GM23248 (cell line): ENCODE measurements at regions not wholly inside any gene's neighbourhood (a gene's known extent, or its start where the extent isn't known, plus 50 kb on each side); places are given as distances from the start of the nearest gene placed in this dataset.
A peak's percentile ranks its signal among the peaks of the same experiment; 100 is the strongest.

Experiments
- DNase-seq: peaks from one replicate; pipeline ENCODE4 v3.0.0-alpha.2; 2015
- H2AFZ ChIP-seq: fragments of 200-600 bp; sonication (generic); 2 replicates; pipeline ENCODE4 v1.6.1; 2016; ENCODE audit warnings: antibody characterized with exemption
- H3F3A ChIP-seq: fragments of 200-600 bp; sonication (generic); 2 replicates; pipeline ENCODE4 v1.6.1; 2016; ENCODE audit warnings: mild to moderate bottlenecking, antibody characterized with exemption, mixed run types; ENCODE audit not compliant: insufficient read depth
- H3K27ac ChIP-seq: fragments of 200-600 bp; sonication (generic); 2 replicates; pipeline ENCODE4 v1.5.1; 2016; ENCODE audit warnings: mild to moderate bottlenecking
- H3K27me3 ChIP-seq: fragments of 200-600 bp; sonication (generic); replicated peaks from 2 replicates; pipeline ENCODE4 v1.6.1; 2016; ENCODE audit warnings: mild to moderate bottlenecking; ENCODE audit not compliant: insufficient read depth
- H3K36me3 ChIP-seq: fragments of 200-600 bp; sonication (generic); 2 replicates; pipeline ENCODE4 v1.6.1; 2016; ENCODE audit warnings: low read depth, mild to moderate bottlenecking
- H3K4me1 ChIP-seq: fragments of 200-600 bp; sonication (generic); 2 replicates; pipeline ENCODE4 v1.6.1; 2016; ENCODE audit warnings: mild to moderate bottlenecking; ENCODE audit not compliant: insufficient read depth
- H3K4me2 ChIP-seq: fragments of 200-600 bp; sonication (generic); one replicate; pipeline ENCODE4 v1.6.1; 2016; ENCODE audit warnings: mild to moderate bottlenecking; ENCODE audit not compliant: unreplicated experiment
- H3K4me3 ChIP-seq: fragments of 200-600 bp; sonication (generic); 2 replicates; pipeline ENCODE4 v1.5.1; 2016; ENCODE audit warnings: mild to moderate bottlenecking
- H3K79me2 ChIP-seq: fragments of 200-600 bp; sonication (generic); 2 replicates; pipeline ENCODE4 v1.6.1; 2016; ENCODE audit warnings: mild to moderate bottlenecking; ENCODE audit not compliant: insufficient read depth
- H3K9ac ChIP-seq: fragments of 200-600 bp; sonication (generic); 2 replicates; pipeline ENCODE4 v1.6.1; 2016; ENCODE audit warnings: mild to moderate bottlenecking
- H3K9me2 ChIP-seq: fragments of 200-600 bp; sonication (generic); 2 replicates; pipeline ENCODE4 v1.6.1; 2016; ENCODE audit warnings: mixed run types, mild to moderate bottlenecking, moderate library complexity; ENCODE audit not compliant: insufficient read depth
- H3K9me3 ChIP-seq: fragments of 200-600 bp; sonication (generic); one replicate; pipeline ENCODE4 v1.6.1; 2017; ENCODE audit warnings: low read depth
- H4K20me1 ChIP-seq: fragments of 200-600 bp; sonication (generic); 2 replicates; pipeline ENCODE4 v1.6.0; 2016; ENCODE audit not compliant: insufficient read depth
- EZH2 ChIP-seq: fragments of 200-600 bp; sonication (generic); IDR thresholded peaks from 2 replicates; pipeline ENCODE4 v1.6.1; 2018; ENCODE audit warnings: antibody characterized with exemption, mild to moderate bottlenecking; ENCODE audit not compliant: insufficient read depth, poor library complexity, severe bottlenecking
- EZH2phosphoT487 ChIP-seq: fragments of 200-600 bp; sonication (generic); IDR thresholded peaks from 2 replicates; pipeline ENCODE4 v1.6.1; 2018; ENCODE audit warnings: antibody characterized with exemption, moderate library complexity, mild to moderate bottlenecking, low read depth; ENCODE audit not compliant: insufficient read depth
- WGBS, 2 experiments: methylation state at CpG; one replicate each; pipeline ENCODE4 v1.1.6; 2015 to 2017; ENCODE audit warnings: low lambda C conversion rate in 2 of 2, low coverage in 1 of 2; ENCODE audit errors: missing lambda C conversion rate in 2 of 2; 5-methylcytosine and 5-hydroxymethylcytosine counted together
- in situ Hi-C: fragments of 300-500 bp; cut with MboI; formaldehyde crosslinking; loops from 2 replicates; pipeline ENCODE4 v1.15.0; 2020

DNA sequence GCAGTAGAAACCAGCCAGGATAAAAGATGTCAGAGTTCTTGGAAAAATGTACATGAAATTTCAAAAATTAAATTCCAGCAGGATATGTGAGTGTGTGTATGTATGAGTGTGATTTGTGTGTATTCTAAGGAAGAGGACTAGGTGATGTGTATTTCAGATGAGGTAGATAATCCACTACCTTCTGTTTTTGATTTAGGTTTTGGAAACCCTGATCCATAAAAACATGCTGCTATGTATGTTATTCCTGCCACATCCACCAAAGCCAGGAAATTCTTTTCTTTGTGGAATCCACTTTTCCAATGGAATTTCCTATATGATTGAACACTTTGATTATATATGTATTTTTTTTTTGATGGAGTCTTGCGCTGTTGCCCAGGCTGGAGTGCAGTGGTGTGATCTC is 276.9 kb downstream of the UQCRFS1 start:
- H3K36me3 ChIP-seq, result no peaks in the 10 kb centered on the region
- in situ Hi-C loops, result no loop called here
- no peaks in the 10 kb centered on the region for H3K27me3 ChIP-seq
- H3K9ac ChIP-seq, result no peak overlapping the region
- no peaks in the 10 kb centered on the region for H4K20me1 ChIP-seq
- no peaks in the 10 kb centered on the region for H3K9me2 ChIP-seq
- TF ChIP-seq EZH2, result no peak
- no peak for TF ChIP-seq EZH2phosphoT487
- peaks cover 25% of the 10 kb centered on the region for H3K4me1 ChIP-seq
- WGBS, 2 experiments, result 57 to 63% methylated on average over 1 of the region's 1 CpG
- peaks cover 10% of the 10 kb centered on the region for H3F3A ChIP-seq
- DNase-seq, result no peak
- no peak overlapping the region for H3K4me2 ChIP-seq
- H3K27ac ChIP-seq, result no peak overlapping the region
- no peaks in the 10 kb centered on the region for H3K9me3 ChIP-seq
- H2AFZ ChIP-seq, result no peak overlapping the region
- no peaks in the 10 kb centered on the region for H3K79me2 ChIP-seq
- H3K4me3 ChIP-seq, result no peak overlapping the region

- H3K9ac ChIP-seq, result no peak overlapping the region
These were observed 278.3 kb downstream of the UQCRFS1 start for GRCh38 chr19:28934631-28935030.

DNA sequence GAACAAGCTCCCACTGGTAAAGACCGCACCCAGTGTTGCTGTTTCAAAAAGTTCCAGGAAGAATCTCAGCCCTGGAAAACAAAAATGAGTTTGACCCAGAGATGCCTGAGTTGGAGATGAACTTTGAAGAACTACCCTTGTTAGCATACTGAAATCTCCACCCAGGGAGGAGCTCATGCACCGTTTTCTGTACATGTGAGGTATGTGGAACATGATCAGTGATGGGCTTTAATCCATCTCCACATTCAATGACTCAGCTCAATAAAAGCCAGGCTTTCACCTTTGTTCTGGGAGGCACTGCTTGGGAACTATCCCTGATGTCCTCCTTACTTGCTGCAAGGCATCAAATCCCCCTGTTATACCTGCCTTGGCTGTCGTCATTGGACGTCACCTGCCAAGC is 279.9 kb downstream of the UQCRFS1 start:
- H2AFZ ChIP-seq, result no peak overlapping the region
- no peaks in the 10 kb centered on the region for H3K27me3 ChIP-seq
- TF ChIP-seq EZH2phosphoT487 (no peak), EZH2 (no peak)
- H3K79me2 ChIP-seq, result no peaks in the 10 kb centered on the region
- in situ Hi-C loops, result no loop called here
- H3K36me3 ChIP-seq, result no peaks in the 10 kb centered on the region
- WGBS, 2 experiments, result 59 to 61% methylated on average over 4 of the region's 4 CpGs
- 0 out of 2 replicates have a peak, but pooled peaks cover 8% of the 10 kb centered on the region for H3F3A ChIP-seq
- peak; percentile 10 for DNase-seq
- H3K9ac ChIP-seq, result no peak overlapping the region
- H3K4me2 ChIP-seq, result no peak overlapping the region
- no peak overlapping the region for H3K27ac ChIP-seq
- no peaks in the 10 kb centered on the region for H4K20me1 ChIP-seq
- H3K4me3 ChIP-seq, result no peak overlapping the region
- H3K4me1 ChIP-seq, result peaks cover 26% of the 10 kb centered on the region
- no peaks in the 10 kb centered on the region for H3K9me3 ChIP-seq
- no peaks in the 10 kb centered on the region for H3K9me2 ChIP-seq

More at GRCh38 chr19:28934631-28935030, 278.3 kb downstream of the UQCRFS1 start:
- no peaks in the 10 kb centered on the region for H3K36me3 ChIP-seq
- H3K4me2 ChIP-seq, result no peak overlapping the region
- no peak overlapping the region for H3K4me3 ChIP-seq
- no peaks in the 10 kb centered on the region for H4K20me1 ChIP-seq
- peak; percentile 54 for DNase-seq
- H3K9me2 ChIP-seq, result no peaks in the 10 kb centered on the region
- H3F3A ChIP-seq, result no peaks in the 10 kb centered on the region
- H2AFZ ChIP-seq, result no peak overlapping the region
- in situ Hi-C loops, result no loop called here
- peaks cover 17% of the 10 kb centered on the region for H3K4me1 ChIP-seq
- no peaks in the 10 kb centered on the region for H3K79me2 ChIP-seq
- TF ChIP-seq EZH2, result no peak
- TF ChIP-seq EZH2phosphoT487, result no peak
- H3K9me3 ChIP-seq, result no peaks in the 10 kb centered on the region
- no peak overlapping the region for H3K27ac ChIP-seq
- H3K27me3 ChIP-seq, result no peaks in the 10 kb centered on the region

DNA sequence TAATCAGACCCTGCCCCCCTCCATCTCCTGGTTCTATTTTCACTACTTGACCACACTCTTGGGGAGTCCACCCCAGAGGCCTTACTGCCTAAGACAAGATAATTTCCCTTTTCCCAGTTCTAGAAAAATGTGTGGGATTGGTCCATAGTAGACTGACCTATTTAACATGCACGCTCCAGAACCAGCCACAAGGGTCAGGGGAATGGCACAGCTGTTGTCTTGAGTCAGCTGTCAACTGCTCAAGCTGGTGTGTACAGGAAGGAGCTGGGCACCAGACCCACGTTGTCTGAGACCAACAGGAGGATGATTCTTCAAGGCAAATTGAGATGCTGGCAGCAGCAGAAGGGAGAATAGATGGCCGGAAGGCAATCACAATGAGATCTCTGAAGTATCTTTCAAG is 280.5 kb downstream of the UQCRFS1 start:
- no peaks in the 10 kb centered on the region for H3K36me3 ChIP-seq

DNA sequence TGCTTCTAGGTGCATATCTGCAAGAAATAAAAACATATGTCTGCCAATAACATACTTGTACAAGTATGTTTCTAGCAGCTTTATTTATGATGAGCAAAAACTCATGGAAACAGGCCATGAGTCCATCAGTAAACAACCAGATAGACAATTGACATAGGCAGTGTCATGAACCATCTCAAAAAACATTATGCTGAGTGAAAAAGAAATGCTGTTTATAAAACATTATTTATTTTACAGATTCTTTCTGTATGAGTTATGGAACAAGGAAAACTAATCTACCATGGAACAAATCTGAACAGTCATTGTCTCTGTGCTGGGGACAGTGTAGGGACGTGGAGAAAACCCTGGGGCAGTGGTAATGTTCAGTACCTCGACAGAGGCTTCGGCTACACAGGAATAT is 283.9 kb downstream of the UQCRFS1 start:
- Histone ChIP-seq H3F3A (0 out of 2 replicates have a peak, but pooled peaks cover 8% of the 10 kb centered on the region), H3K9ac (no peak overlapping the region), H3K4me1 (peaks cover 17% of the 10 kb centered on the region), H3K27me3 (no peaks in the 10 kb centered on the region), H3K4me2 (peak overlapping the region; percentile 14), H3K9me2 (no peaks in the 10 kb centered on the region), H2AFZ (peak overlapping the region; percentile 33; the same call in 1 of the 2 replicates), H3K79me2 (no peaks in the 10 kb centered on the region), H3K9me3 (no peaks in the 10 kb centered on the region), H3K4me3 (no peak overlapping the region), H3K27ac (peak overlapping the region; percentile 20; the same call in 1 of the 2 replicates), H4K20me1 (no peaks in the 10 kb centered on the region), H3K36me3 (no peaks in the 10 kb centered on the region)
- in situ Hi-C loops, result no loop called here
- TF ChIP-seq EZH2phosphoT487 (no peak), EZH2 (no peak)
- peak; percentile 27 for DNase-seq
- 46 to 55% methylated on average over 3 of the region's 3 CpGs for WGBS, 2 experiments

More for the DNA sequence above, 280.5 kb downstream of the UQCRFS1 start:
- no peak overlapping the region for H3K27ac ChIP-seq
- no peak overlapping the region for H3K4me2 ChIP-seq
- H3K4me3 ChIP-seq, result no peak overlapping the region
- 0 out of 2 replicates have a peak, but pooled peaks cover 8% of the 10 kb centered on the region for H3F3A ChIP-seq
- no peaks in the 10 kb centered on the region for H4K20me1 ChIP-seq
- no peak for TF ChIP-seq EZH2phosphoT487
- no peak for TF ChIP-seq EZH2
- DNase-seq, result no peak
- H3K9me3 ChIP-seq, result no peaks in the 10 kb centered on the region
- in situ Hi-C loops, result no loop called here
- peaks cover 26% of the 10 kb centered on the region for H3K4me1 ChIP-seq
- no peaks in the 10 kb centered on the region for H3K9me2 ChIP-seq
- H3K9ac ChIP-seq, result no peak overlapping the region
- no peaks in the 10 kb centered on the region for H3K27me3 ChIP-seq
- no peaks in the 10 kb centered on the region for H3K79me2 ChIP-seq
- no peak overlapping the region for H2AFZ ChIP-seq
- WGBS, 2 experiments, result 67% methylated on average over 3 of the region's 3 CpGs
